GM12865 (cell line): ENCODE measurements at regions not wholly inside any gene's neighbourhood (a gene's known extent, or its start where the extent isn't known, plus 50 kb on each side); places are given as distances from the start of the nearest gene placed in this dataset.

Experiments
- DNase-seq: peaks from one replicate; pipeline ENCODE4 v3.0.0; 2010; ENCODE audit warnings: low read depth
- H3K4me3 ChIP-seq: 2 replicates; pipeline ENCODE4 v1.5.1; 2011; ENCODE audit warnings: mild to moderate bottlenecking, low read depth, low read length, control low read depth
- TF ChIP-seq, protein P1 (sequence below): IDR thresholded peaks from 2 replicates; pipeline ENCODE4 v1.5.1; 2011; ENCODE audit warnings: low read length, control low read depth, low read depth, inconsistent platforms; ENCODE audit not compliant: insufficient read depth; ENCODE audit errors: missing control alignments

DNA sequence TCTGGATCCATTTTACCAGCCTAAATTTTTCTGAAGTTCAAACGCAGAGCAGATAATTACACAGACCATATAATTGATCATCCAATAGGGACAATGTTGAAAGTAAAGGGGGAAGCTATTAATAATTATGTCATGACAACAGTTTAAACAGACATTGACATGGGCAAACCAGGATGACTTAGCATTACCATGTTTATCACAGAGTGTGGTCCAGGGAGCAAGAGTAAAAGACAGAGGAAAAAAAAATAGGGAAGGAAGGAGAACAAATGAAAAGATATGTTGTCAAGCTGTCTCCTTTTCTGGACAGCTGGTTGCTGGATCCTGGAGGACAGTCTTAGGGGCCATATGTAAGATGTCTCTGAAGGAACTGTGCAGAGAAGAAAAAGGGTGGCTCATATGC lies 69.4 kb upstream of the FBXL4 start:
- TF ChIP-seq, protein P1, sequence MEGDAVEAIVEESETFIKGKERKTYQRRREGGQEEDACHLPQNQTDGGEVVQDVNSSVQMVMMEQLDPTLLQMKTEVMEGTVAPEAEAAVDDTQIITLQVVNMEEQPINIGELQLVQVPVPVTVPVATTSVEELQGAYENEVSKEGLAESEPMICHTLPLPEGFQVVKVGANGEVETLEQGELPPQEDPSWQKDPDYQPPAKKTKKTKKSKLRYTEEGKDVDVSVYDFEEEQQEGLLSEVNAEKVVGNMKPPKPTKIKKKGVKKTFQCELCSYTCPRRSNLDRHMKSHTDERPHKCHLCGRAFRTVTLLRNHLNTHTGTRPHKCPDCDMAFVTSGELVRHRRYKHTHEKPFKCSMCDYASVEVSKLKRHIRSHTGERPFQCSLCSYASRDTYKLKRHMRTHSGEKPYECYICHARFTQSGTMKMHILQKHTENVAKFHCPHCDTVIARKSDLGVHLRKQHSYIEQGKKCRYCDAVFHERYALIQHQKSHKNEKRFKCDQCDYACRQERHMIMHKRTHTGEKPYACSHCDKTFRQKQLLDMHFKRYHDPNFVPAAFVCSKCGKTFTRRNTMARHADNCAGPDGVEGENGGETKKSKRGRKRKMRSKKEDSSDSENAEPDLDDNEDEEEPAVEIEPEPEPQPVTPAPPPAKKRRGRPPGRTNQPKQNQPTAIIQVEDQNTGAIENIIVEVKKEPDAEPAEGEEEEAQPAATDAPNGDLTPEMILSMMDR, result no peak

DNA sequence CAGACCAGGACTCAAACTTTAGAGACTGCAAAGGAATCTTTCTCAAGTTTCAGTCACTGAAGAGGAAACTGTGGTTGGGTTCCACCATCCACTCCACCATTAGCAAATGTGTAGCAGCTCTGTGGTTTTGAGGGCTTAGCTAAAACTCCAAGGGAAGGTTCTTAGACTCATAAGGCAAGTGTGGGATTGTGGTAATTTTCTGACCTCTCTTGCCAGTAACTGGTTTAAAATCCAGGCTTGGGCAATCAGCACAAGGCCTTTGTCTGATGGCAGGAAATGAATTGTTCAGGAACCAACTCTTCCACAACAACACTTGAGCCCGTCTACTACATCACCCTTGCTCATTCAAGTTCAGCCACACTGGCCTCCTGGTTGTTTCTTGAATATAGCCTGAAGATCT lies 68.6 kb upstream of the FBXL4 start:
- no peak overlapping the region for H3K4me3 ChIP-seq
- peak; percentile 8 for DNase-seq
- TF ChIP-seq, protein P1, result no peak

More for the DNA sequence above, 69.4 kb upstream of the FBXL4 start:
- DNase-seq, result no peak
- no peak overlapping the region for H3K4me3 ChIP-seq

DNA sequence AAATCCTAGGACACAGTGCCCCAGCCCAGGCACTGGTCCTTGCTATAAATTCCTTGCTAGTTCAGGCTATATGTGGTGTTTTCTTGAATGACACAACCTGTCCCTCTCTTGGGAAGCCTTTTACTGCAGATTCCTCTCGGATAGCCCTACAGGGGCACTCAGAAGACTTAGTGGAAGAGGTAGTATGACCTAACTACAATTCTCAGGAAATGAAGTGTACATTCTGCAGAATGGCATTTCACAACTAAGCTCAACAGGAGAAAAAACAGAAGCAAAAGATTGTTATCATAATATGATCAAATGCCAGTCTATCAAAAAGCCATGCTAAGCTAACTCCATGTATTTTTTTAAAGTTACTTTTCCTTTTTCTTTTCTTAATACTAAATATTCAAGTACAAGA lies 66.3 kb upstream of the FBXL4 start:
- no peak overlapping the region for H3K4me3 ChIP-seq
- TF ChIP-seq, protein P1, result no peak
- DNase-seq, result no peak

DNA sequence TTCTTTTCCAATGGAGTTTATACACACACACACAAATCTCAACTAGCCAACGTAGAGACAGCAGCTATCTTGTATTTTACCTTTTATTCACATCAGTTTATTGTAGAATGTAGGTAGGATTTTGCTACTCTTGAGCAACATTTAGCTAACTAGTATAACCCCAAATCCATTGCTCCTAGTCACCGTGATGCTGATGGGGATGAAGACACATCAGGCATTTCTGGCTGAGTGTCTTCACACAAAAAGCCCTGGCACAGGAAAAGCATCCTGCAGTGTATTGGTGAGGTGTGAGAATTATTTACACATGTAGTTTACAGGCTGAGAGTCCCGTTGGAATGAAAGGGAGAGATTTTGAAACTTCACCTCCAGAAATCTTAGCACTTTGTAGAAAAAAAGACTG lies 65.9 kb upstream of the FBXL4 start:
- TF ChIP-seq, protein P1, result no peak
- no peak overlapping the region for H3K4me3 ChIP-seq
- no peak for DNase-seq

DNA sequence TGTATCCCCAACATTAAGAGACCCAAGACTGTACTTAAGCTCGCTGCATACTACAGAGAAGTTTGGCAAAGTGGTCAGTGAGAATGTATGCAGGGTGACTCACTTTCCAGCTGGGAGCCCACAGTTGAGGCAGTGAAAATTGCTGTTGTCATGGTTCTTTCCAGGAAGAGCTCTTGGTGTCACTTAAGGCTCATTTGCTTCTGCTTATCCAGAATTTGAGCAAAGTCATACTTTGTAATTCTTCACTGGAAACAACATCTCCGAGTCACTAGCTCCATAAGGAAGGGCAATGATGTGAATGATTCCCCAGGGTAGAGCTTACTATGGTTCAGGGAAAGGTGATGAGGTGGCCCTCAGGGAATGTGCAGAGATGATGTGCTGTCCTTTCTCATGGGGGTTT lies 65.4 kb upstream of the FBXL4 start:
- DNase-seq, result no peak
- TF ChIP-seq, protein P1, result no peak
- no peak overlapping the region for H3K4me3 ChIP-seq

DNA sequence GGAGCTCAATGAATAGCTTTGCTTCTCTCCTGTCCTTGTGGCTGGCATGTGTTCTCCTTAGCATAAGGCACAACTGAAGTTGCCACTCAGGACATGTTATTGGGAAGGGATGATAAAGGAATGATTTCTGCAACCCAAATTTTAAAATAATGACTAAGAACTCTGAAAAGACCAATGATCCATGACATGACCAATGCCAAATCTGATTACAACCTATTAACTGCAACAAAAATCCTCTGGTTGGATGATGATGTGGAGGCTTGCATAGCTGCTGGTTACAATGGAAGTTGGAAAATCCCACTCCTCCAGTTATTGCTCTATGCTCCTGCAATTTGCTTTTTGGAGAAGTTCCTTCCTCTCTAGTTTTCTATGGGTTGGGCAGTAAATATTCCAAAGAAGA lies 63.4 kb upstream of the FBXL4 start:
- TF ChIP-seq, protein P1, result no peak
- no peak for DNase-seq
- no peak overlapping the region for H3K4me3 ChIP-seq

DNA sequence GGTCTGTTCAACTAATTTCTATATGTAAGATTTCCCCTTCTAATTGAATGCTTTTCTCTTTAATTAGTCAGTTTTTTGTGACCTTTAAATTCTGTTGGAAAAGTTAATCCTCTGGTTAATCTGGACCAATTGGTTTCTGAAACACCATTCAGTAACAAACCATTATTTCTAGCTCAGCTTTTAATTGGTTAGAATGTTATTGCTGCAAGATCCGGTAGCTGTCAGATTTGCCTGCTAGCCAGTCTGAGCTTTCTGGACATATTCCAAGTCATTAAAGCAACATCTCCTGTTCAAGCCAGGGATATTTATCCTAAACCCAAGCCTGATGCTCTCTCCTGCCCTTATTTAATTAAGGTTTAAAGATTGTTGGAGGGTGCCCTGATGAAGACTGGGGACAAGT lies 55.1 kb upstream of the FBXL4 start:
- no peak overlapping the region for H3K4me3 ChIP-seq
- no peak for DNase-seq
- TF ChIP-seq, protein P1, result no peak
